ENCODE measurements at regions not wholly inside any gene's neighbourhood (a gene's known extent, or its start where the extent isn't known, plus 50 kb on each side); places are given as distances from the start of the nearest gene placed in this dataset.

DNA sequence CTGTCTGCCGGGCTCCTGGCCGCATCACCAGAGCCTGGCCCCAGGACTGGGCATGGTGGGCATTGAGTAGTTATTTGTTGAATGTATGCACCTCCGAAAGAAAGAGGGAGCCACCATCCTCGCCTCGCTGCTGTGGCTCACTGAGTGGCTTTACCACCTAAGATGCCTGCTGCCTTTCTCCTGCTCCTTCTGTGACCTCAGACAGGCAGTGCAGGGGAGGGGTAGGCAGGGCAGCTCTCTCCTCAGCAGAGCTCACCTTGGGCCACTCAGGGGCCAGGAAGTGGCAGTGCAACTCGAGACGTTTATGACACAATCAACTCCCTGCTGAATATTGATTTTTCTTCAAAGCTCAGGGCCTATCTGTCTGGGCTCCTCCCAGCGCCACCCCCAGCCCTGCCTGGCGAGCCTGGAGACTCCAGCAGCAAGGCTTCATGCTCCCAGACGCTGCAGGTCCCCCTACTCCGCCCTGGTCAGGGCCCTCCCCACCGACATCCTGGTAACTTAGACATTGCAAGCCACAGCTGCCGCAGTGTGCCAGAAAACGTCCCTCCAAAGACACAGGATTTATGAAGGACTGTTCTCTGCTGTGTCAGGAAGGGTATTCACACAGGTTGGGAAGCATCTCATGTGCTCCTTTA lies 84.3 kb upstream of the DIO3 start:
- DNase-seq = no peak

DNA sequence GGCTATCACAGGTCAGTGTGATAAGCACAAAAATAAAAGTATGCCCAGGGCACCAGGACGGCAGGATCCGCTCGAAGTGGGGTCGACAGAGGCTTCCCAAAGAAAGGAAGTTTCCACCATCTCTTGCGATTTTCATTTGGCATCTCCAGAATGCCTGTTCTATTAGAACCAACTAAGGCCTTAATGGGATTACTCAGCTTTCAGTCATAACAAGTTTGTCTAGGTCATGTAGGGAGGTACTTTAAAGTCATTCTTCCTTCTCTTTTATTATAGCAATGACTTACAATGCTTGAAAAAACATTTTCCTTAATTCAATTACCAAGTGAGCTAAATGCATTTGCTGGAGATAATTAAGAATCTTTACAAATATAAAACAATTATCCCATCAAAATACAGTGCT lies 83.6 kb upstream of the DIO3 start:
- DNase-seq = no peak

DNA sequence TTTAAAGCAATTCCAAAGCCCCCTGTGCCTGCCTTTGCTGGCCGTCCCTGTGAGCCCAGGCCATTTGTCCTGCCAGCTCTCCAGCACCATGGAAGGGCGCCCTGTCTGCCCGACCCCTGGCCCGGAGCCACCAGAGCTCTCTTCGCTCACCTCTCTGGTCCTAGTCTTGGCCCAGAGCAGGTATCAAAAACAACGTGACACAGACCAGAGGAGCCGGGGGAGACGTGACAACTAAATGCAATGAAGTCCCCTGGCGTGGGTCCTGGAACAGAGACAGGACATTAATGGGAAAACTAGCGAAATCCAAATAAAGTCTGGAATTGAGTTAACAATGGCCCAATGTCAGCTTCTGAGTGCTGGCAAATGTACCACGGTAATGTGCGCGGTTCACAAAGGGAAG lies 83.2 kb upstream of the DIO3 start:
- DNase-seq = no peak

DNA sequence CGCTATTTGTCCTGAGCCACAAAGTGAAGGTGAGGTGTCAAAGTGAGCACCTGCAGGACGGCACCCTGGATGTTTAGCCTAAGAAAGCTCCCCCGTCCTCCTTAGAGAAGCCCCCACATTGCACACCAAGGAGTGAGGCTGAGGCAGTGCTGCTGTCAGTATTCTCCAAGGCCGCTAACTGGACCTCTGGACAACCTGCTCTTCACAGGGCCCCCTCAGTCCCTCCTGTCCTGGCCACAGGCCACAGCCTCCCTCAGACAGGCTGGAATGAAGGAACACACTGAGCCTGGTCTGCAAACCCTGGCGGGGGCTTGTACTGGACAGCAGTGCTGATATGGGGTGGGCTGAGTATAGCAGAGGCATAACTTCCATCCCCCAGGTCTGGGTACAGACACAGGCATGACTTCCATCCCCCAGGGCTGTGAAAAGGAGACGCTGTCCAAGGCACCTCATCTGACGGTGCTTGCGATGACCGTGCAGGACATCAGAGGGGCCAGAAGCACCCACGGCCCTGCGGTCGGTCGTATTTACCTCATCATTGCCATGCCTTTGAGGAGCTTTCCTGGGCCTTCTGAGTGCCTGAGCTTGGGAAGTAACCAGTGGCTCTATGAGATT lies 82.4 kb upstream of the DIO3 start:
- DNase-seq = no peak

DNA sequence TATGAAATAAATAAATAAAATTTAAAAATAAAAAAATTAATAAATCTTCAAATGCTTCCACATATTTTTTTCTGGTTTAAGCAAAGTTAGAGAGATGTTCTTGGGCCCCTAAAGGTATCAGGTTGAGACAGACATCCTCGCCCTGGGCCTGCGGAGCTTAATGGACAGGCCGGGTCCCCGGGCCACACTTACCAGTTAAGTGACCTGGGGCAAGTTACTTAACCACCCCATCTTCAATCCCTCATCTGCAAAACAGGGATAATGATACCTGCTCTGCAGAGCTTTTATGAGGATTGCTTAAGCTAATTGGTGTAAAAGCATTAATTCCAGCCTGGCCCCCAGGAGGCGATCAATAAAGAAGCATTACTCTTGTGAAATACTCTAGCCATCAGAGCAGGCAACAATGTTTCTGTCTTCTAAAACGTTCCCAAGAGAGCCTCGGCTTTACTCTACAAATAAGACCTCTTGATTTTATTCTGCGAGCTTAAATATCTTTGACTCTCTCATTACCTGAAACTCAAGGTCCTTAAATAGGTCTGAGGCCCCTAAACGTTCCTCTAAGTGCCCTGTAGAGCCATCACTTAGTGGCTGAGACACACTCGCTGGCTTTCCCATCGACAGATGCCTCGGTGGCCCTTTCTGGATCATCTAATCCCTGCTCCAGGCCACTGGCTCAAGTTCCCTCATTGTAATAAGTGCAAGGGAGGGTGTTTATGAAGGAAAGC lies 81.1 kb upstream of the DIO3 start:
- DNase-seq = no peak

DNA sequence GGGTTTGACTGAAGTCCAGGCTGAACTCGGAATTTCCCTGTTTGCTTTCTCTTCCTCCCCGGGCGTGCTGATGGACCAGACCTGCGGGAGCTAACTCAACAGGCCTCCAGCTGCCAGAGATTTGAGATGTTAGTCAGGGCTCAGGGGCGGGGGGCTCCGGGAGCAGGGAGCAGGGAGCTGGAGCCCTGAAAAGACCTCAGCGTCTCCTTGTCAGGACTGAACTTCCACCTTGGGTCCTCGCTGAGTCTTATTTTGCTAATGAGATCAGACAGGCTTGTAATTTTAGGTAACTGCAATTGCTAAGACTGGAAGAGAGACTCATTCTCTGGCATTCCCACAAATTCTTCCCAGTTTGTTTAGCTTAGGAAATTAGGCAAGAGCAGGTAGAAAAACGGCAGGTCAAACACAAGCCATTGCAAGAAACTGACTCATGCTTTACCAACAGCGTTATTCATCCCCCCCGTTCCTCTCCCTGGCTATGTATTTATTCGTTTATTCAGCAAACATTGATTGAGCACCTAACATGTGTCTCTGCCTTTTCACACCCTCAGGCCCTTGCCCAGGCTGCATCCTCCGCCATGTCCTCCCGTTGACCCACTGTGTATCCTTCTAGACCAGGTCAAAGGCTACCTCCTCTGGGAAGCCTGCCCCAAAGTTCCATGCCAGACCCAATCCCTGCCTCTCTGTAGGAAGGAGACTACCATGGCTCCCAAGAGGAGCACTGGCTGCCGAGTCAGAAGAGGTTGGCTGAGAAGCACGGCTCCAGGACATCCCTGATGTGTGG lies 80.4 kb upstream of the DIO3 start:
- no peak for DNase-seq

DNA sequence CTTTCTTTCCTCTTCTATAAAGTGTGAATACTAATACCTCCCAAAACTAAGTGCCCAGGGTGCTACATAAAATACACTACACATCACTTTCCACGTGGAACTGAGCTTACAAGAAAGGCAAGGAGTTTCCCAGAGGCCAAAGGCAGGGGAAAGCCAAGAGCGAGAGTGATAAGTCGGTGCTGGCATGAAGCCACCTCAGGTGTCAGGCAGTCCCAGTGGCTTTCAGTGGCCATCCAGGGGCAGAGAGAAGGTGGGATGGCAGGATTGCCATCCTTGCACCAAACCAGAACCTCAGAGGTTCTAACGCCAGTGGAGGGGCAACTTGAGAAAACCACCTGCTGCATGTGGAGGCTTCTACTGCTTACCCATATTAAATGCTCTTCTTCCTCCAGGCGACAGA lies 79.7 kb upstream of the DIO3 start:
- no peak for DNase-seq

DNA sequence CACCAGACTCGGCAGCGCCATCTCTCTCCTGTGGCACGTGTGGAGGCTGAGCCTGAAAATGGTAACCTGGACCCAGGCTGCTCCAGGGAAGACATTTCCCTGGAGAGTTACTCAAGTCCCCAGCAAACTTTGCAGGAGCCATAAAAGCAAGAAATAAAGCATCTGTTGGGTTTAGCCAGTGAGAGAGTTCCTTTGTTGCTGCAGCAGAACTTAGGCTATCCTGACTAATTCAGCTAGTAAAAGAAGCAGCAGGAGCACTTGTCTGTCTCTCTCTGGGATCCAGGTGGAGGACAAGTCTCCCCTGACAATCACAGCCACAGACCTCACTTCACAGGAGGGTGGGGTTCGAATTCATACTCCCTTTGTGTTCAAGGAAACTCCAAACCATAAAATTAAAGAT lies 79.2 kb upstream of the DIO3 start:
- DNase-seq = no peak

DNA sequence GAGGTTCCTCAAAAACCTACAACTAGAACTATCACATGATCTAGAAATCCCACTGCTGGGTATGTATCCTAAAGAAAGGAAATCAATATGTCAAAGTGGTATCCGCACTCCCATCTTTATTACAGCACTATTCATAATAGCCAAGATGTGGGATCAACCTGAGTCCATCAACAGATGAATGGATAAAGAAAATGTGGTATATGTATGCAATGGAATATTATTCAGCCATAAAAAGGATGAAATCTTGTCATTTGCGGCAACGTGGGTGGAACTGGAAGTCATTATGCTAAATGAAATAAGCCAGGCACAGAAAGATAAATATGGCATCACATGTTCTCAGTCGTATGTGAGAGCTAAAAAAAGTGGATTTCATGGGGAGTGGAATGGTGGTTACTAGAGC lies 77.5 kb upstream of the DIO3 start:
- no peak for DNase-seq

DNA sequence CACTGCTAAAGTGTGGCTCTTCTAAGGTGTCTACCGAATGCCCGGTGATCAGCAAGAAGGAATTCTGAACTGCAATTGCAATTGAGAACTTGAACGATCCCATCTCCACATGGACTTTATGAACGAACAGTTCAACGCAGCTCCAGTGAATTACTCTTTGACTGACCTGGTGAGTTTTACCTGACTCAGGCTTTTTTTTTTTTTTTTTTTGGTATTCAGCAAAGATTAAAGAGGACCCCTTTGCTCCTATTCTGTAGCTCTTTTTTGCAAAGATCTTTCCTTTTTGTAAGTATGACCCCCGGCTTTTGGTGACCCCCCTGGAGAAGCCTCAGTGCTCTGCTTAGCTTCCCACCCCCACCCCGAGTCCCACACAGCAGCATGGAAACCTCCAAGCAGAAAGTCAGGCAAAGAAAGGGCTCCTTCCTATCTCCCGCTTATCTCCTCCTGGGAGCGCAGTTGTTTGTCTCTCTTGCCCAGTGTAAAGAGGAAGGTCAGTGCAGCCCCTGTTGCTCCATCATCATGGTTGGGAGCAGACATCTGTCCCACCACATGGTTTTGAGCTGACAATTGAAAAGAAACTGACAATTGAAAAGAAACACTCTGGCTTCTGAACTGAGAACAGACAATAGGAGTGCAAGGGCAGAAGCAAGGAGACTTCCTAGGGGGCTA lies 72.1 kb upstream of the DIO3 start:
- DNase-seq = no peak

DNA sequence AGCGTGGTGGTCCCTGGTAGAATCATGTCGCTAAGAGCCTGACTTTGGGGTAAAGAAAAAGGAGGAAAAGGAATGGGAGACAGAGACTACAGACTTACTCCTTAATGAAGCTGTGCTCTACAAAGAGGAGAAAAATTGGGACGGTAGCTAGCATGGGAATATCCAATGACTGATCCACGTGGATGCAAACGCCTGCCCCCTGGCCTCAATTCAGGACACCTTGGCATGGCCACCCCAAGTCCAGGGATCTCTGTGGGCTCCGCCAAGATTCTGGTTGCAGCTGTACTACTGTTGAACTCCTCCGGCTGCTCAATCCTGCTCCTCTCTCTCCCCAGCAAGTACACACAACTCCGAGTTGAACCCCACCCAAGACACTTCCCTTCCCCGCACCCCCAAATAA lies 70.5 kb upstream of the DIO3 start:
- no peak for DNase-seq

DNA sequence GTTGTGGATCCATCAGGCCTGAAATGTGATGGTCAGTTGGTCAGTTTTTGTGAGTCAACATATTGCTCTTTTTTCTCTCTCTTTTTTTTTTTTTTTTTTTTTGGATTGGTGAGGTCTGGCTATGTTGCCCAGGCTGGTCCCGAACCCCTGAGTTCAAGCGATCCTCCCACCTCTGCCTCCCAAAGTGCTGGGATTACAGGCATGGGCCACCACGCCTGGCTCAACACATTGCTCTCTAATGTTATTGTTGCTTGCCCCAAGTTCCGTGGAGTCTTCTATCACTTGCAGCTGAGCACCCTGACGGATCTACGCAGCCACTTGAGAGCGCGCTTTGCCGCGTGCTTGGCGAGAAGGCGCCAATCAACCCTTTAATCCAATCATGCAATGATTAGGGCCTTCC lies 69.5 kb upstream of the DIO3 start:
- DNase-seq = no peak

DNA sequence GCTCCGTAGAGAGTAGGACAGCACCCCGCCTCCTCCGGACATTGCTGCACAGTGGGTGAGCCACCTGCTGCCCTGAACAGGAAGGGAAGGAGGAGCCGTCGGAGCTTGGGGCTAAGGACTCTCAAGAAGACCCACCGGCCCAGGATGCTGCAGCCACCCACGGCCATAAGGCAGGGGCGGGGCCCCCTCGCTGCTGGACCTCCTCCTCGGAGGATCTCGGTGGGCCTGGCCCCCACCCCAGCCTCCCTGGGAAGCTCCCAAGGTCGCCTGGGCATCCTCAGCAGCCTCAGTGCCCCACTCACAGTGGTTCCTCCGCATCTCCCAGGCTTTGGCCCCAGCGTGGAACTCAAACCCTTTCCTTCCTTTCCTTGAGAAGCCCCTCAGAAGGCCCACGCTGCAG lies 68.6 kb upstream of the DIO3 start:
- DNase-seq = no peak

DNA sequence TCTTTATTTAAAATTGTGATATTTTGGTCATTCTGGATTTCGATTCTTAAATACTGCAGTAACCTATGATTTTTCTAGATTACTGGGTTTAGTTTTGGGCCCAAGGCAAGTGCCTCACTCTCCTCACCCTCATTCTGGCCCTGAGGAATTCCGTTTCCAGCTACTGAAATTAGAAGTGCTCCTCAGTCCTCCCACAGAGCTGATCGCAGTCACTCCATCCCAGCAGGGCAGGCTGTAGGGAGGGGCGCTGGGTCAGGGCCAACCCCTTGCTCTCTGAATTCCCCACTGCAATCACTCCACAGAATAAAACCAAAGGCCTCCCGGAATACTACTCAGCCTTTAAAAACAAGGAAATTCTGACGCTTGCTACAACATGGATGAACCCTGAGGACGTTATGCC lies 66.5 kb upstream of the DIO3 start:
- no peak for DNase-seq

DNA sequence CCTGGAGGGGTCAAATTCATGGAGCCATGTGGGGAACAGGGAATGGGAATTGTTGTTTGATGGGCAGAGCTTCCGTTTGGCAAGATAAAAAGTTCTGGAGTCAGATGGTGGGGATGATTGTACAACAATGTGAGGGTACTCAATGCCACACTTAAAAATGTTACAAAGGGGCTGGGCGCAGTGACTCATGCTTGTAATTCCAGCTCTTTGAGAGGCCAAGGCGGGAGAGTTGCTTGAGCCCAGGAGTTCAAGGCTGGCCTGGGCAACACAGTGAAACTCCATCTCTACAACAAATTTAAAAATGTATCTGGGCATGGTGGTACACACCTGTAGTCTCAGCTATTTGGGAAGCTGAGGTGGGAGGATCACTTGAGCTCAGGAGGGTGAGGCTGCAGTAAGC lies 66.0 kb upstream of the DIO3 start:
- no peak for DNase-seq

DNA sequence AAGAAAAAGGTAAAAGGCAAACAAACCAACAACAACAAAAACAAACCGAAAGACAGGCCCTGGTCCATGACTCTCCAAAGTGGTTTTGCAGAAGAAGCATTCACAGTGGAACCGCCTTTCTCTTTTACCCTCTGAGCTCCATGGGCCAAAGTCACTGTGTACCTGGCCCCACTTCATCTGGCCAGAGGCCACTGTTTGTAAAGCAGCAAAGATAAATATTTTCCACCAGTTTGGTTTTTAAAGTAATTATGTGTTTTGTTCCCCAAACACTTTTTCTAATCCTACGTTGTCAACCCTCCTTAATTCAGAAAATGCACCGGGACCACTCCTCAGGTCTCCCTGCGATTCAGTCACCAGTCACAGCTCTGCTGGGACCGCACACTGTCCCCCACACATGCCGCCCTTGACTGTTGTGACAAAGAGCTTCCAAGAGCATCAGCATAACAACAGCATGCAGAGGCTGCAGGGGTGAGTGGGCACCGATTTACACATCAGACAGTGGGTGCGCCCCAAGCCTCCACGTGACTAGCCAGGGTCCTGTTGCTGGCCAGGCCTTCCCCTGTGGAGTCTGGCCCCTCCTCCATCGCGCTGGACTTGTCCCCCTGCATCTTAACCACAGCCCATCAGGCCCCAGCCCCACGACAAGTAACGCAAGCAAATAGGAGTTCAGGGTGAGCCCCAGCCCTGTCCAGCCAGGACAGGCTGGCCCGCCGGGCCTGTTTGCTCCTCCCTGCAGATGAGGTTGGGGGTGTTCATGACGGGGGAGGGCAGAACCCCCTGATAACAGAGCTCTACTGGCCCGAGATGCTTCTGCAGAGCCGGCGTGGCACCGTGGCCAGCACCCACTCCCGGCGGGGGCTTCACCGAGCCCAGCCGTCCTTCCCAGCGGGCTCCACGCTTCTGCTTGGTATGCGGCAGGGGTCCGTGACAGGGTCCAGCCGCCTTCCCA lies 65.2 kb upstream of the DIO3 start:
- no peak for DNase-seq

DNA sequence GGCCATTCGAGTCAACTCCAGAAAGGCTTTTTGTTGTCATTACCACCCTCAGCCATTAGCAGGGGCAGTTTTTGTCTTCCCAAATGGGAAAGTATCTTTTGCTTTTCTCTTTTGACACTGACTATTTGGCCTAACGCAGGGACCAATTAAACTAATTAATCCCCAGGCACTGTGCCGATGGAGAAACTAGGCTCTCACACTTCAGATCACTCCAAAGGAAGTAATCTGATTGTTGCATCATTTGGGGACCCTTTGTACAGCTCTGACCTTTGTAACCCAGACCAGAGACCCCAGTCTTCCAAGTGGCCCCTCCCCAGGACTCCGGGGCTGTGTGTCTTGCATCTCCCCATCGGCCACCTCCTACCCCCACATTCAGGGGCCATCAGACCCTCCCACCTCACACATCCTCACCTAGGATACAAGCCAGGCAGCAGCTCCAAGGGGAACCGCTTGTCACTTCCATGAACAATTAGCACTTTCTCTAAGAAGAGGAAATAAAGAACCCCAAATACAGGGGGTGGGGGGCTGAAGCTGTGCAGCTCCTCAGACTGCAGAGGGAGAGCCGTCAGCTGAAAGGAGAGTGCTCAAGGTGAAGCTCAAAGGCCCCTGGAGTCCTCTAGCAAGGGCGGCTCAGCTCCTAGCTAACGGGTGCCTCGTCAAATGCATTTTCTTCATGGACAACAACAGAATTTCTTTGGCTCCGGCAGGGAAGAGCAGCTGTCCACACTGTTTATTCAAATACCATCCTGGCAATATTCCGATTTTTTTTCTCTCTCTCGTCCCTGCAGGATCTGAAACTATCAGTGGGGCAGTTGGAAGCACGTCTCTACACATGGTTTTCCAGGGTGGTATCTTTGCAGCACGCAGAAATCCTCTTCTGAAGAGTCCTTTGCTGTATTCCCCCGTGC lies 64.3 kb upstream of the DIO3 start:
- DNase-seq = no peak

DNA sequence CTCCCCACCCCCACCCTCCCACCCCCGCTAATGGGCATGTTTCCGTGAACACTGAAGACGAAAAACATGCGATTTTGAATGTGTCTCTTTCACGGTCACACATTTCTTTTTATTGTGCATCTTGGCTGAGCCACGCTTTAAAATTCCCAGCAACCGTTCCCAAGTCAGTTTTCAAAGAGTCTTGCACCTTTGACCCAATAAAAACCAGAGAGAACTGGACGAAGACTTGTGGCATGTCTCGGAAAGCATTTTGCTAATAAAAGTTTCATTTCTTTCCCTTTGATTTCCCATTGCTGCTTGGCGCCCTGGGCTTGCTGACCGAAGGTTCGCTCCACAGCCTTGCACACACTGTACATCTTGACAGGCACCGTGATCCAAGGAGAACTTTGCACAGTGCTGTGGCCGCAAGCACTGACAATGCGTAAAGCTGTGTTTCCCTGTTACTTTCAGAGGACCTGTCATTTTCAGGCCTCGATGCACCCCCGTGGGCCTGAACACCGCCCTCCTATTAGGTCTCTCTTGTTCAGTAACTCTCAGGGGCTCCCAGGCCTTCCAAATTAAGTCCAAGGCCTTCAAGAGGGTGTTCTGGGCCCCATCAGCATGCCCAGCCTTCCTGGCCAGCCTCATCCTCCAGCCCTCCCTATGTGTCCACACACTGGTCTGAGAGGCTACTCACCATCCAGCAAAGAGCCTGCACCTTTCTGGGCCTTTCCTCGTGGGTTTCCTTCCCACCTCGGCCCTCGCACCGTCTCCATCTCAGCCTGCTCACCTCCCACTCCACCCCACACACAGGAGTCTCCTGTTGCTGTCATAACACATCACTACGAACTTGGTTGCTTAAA lies 63.4 kb upstream of the DIO3 start:
- no peak for DNase-seq

DNA sequence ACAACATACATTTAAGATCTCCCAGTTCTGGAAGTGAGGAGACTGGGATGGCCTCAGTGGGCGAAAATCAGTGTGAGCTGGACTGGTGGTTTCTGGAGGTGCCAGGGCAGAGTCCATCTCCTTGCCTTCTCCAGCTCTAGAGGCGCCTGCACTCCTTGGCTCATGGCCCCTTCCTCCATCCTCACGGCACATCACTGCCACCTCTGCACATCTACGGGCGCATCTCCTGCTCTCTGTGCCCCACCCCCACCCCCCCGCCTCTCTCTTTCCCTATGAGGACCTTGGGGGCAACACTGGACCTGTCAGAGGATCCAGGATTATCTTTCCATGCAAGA lies 62.8 kb upstream of the DIO3 start:
- no peak for DNase-seq

DNA sequence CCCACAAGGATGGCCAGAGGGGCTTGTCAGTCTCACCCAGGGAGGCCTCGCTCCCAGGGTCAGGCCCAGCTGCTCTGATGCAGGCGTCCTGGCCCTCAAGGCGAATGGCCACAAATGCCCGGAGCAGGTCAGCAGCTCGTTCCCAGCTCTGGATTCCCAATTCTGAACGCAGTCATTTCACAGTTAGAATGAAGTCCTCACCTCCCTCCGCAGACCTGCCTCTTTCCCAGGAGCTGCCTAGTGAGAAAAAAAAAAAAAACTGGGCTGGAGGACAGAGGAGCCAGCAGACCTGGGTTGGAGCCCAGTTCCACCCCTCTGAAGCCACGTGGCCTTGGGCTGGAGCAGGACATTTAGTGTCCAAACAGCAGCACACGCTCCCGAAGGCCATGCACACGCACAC lies 62.2 kb upstream of the DIO3 start:
- no peak for DNase-seq
